Heart right ventricle (tissue), 16 donors: ENCODE measurements at regions not wholly inside any gene's neighbourhood (a gene's known extent, or its start where the extent isn't known, plus 50 kb on each side); places are given as distances from the start of the nearest gene placed in this dataset.
A peak's percentile ranks its signal among the peaks of the same experiment; 100 is the strongest.

Experiments used
- ATAC-seq, 8 donors: fragments of 200-7000 bp; cut with Tn5 transposase; one replicate each; pipeline ENCODE4 v1.9.1; 2020; ENCODE audit warnings: mild to moderate bottlenecking in 8 of 8, moderate library complexity in 8 of 8, moderate number of reproducible peaks in 1 of 8
- DNase-seq, 2 donors: peaks; one replicate each; pipeline ENCODE4 v3.0.0-alpha.2; 2020
- H3K27ac ChIP-seq, 10 donors: fragments of 200-600 bp; sonication (generic) in 2 of 10; one replicate each; pipeline versions ENCODE4 v1.5.0 to v1.8.0; 2020 to 2022; ENCODE audit warnings: mild to moderate bottlenecking in 3 of 10
- H3K27me3 ChIP-seq, 7 donors: fragments of 200-600 bp; one replicate each; pipeline ENCODE4 v1.8.0; 2021 to 2022; ENCODE audit warnings: mild to moderate bottlenecking in 2 of 7
- H3K36me3 ChIP-seq, 9 donors: fragments of 200-600 bp; sonication (generic) in 1 of 9; one replicate each; pipeline versions ENCODE4 v1.5.0 to v1.8.0; 2020 to 2022; ENCODE audit warnings: mild to moderate bottlenecking in 2 of 9
- H3K4me1 ChIP-seq, 9 donors: fragments of 200-600 bp; sonication (generic) in 1 of 9; one replicate each; pipeline versions ENCODE4 v1.5.0 to v1.8.0; 2020 to 2022; ENCODE audit warnings: mild to moderate bottlenecking in 4 of 9
- H3K4me3 ChIP-seq, 10 donors: fragments of 200-600 bp; sonication (generic) in 2 of 10; one replicate each; pipeline versions ENCODE4 v1.5.0 to v1.8.0; 2020 to 2022; ENCODE audit warnings: mild to moderate bottlenecking in 7 of 10, moderate library complexity in 2 of 10
- H3K9me3 ChIP-seq, 11 donors: fragments of 200-600 bp in 10 of 11; sonication (generic) in 2 of 11; one replicate each; pipeline versions ENCODE4 v1.5.0 to v1.8.0; 2013 to 2022; ENCODE audit warnings: mild to moderate bottlenecking in 2 of 11, control low read depth in 1 of 11, moderate library complexity in 1 of 11
- WGBS, 2 donors: extraction: QIAGEN DNeasy Blood & Tissue Kit; methylation state at CpG; one replicate each; pipeline ENCODE4 v1.1.7; 2013; ENCODE audit warnings: inconsistent platforms in 1 of 2; 5-methylcytosine and 5-hydroxymethylcytosine counted together
- intact Hi-C, 10 donors: fragments of 100-400 bp; cut with DNase I; formaldehyde crosslinking; loops; one replicate each; pipeline versions ENCODE4 v1.11.1 to v1.14.2; 2022
- TF ChIP-seq, protein P1 (sequence below), 9 donors: fragments of 200-600 bp; sonication (generic) in 2 of 9; IDR thresholded peaks; one replicate each; pipeline versions ENCODE4 v1.5.0 to v1.8.0; 2021 to 2022; ENCODE audit warnings: antibody characterized with exemption in 9 of 9, mild to moderate bottlenecking in 5 of 9, moderate library complexity in 1 of 9
- donor health status: Arrhythmogenic right ventricular cardiomyopathy.
- donor health status: ischemic (EF 13 %, LVEDD 7.1; RV severe dilation, severe dysfunction).
- donor health status: healthy with polysubstance abuse.
- donor health status: DM: no; HTN: yes; CAD: no.
- donor health status: DM: no; HTN: no; CAD: no.
- donor health status: ischemic (EF 25% LVEDD 6.9; RV normal size, moderate dysfunction).
- donor health status: ischemic (EF 25% LVEDD 5.7; RV mildly dilated, moderate dysfunction).
- donor health status: healthy.
- donor health status: DM: yes; HTN: yes; CAD: no.
- donor health status: Ischemic cardiomyopathy.
- donor health status: ischemic (EF 35%, LVEDD 5.7; RV mildly dilated, moderate dysfunction).
- donor health status: nonischemic (EF 11% LVEDD 7.7; RV severe dilation, severe dysfunction).
- donor health status: DM: yes; HTN: yes; CAD: no.
- donor health status: PGD.
- donor health status: ischemic (EF 29% LVEDD 5.4; RV normal size, mild dysfunction).
- donor health status: nonischemic (EF 23%, LVEDD 6.1; RV moderate dilation, normal function).

GRCh38 chr2:180730976-180731375 lies 249.4 kb upstream of the UBE2E3 start:
- intact Hi-C loops: no loop called here
- DNase-seq: no peak
- Histone ChIP-seq H3K4me1 (no peaks in the 10 kb centered on the region), H3K27me3 (no peaks in the 10 kb centered on the region), H3K9me3 (no peaks in the 10 kb centered on the region), H3K27ac (no peak overlapping the region), H3K36me3 (no peaks in the 10 kb centered on the region), H3K4me3 (no peak overlapping the region)
- TF ChIP-seq, protein P1, sequence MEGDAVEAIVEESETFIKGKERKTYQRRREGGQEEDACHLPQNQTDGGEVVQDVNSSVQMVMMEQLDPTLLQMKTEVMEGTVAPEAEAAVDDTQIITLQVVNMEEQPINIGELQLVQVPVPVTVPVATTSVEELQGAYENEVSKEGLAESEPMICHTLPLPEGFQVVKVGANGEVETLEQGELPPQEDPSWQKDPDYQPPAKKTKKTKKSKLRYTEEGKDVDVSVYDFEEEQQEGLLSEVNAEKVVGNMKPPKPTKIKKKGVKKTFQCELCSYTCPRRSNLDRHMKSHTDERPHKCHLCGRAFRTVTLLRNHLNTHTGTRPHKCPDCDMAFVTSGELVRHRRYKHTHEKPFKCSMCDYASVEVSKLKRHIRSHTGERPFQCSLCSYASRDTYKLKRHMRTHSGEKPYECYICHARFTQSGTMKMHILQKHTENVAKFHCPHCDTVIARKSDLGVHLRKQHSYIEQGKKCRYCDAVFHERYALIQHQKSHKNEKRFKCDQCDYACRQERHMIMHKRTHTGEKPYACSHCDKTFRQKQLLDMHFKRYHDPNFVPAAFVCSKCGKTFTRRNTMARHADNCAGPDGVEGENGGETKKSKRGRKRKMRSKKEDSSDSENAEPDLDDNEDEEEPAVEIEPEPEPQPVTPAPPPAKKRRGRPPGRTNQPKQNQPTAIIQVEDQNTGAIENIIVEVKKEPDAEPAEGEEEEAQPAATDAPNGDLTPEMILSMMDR (IDR thresholded peaks at IDR 0.05): no peak
- no peak for ATAC-seq
- WGBS, 2 donors: 88 to 92% methylated on average over 2 of the region's 2 CpGs

GRCh38 chr2:180728928-180729559 lies 251.4 kb upstream of the UBE2E3 start:
- intact Hi-C loops: no loop called here
- DNase-seq: no peak
- WGBS, 2 donors: 92 to 97% methylated on average over 2 of the region's 2 CpGs
- no peaks in the 10 kb centered on the region for H3K4me1 ChIP-seq
- no peak for ATAC-seq
- TF ChIP-seq, protein P1 (IDR thresholded peaks at IDR 0.05): no peak
- H3K4me3 ChIP-seq: no peak overlapping the region
- no peaks in the 10 kb centered on the region for H3K36me3 ChIP-seq
- no peaks in the 10 kb centered on the region for H3K27me3 ChIP-seq
- no peak overlapping the region for H3K27ac ChIP-seq
- H3K9me3 ChIP-seq: no peaks in the 10 kb centered on the region

GRCh38 chr2:180723712-180724111 lies 256.7 kb upstream of the UBE2E3 start:
- WGBS, 2 donors: 79 to 83% methylated on average over 3 of the region's 3 CpGs
- no peaks in the 10 kb centered on the region for H3K36me3 ChIP-seq
- DNase-seq (no peak), ATAC-seq (no peak)
- no peaks in the 10 kb centered on the region for H3K9me3 ChIP-seq
- no peaks in the 10 kb centered on the region for H3K4me1 ChIP-seq
- no peak overlapping the region for H3K27ac ChIP-seq
- H3K4me3 ChIP-seq: no peak overlapping the region
- intact Hi-C loops: no loop called here
- H3K27me3 ChIP-seq: no peaks in the 10 kb centered on the region
- TF ChIP-seq, protein P1 (IDR thresholded peaks at IDR 0.05): no peak

- no peak overlapping the region for H3K4me3 ChIP-seq
- intact Hi-C loops: no loop called here
- ATAC-seq: peak in 1 of 8 donors; percentile 31
- no peaks in the 10 kb centered on the region for H3K36me3 ChIP-seq
- 70 to 73% methylated on average over 2 of the region's 2 CpGs for WGBS, 2 donors
- H3K4me1 ChIP-seq: no peaks in the 10 kb centered on the region
- TF ChIP-seq, protein P1 (IDR thresholded peaks at IDR 0.05): no peak
- no peaks in the 10 kb centered on the region for H3K9me3 ChIP-seq
- no peak for DNase-seq
- H3K27me3 ChIP-seq: peaks cover 0 to 1% (median 0%) of the 10 kb centered on the region in 7 donors
- H3K27ac ChIP-seq: no peak overlapping the region
Observed at GRCh38 chr2:180722551-180723239, 257.7 kb upstream of the UBE2E3 start.
